ENCODE measurements at regions not wholly inside any gene's neighbourhood (a gene's known extent, or its start where the extent isn't known, plus 50 kb on each side); places are given as distances from the start of the nearest gene placed in this dataset.

DNA sequence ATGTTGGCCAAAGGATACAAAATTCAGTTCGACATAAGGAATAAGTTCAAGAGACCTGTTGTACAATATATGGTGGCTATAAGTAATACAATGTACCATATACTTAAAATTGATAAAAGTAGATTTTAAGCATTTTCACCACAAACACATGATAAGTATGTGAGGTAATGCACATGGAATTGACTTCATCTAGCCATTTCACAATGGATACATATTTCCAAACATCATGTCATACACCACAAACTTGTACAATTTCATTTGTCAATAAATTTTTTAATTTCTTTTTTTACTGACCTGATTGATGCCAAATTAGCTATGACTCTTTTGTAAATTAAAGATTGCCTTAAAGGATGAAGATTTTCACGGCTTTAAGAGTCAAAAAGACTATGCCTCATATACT is 103.1 kb upstream of the VCX2 start:
- DNase-seq: no peak
- no peaks in the 10 kb centered on the region for H3K36me3 ChIP-seq
- no peak overlapping the region for H3K27ac ChIP-seq
- H3K4me1 ChIP-seq: no peaks in the 10 kb centered on the region
- TF ChIP-seq, protein P1, sequence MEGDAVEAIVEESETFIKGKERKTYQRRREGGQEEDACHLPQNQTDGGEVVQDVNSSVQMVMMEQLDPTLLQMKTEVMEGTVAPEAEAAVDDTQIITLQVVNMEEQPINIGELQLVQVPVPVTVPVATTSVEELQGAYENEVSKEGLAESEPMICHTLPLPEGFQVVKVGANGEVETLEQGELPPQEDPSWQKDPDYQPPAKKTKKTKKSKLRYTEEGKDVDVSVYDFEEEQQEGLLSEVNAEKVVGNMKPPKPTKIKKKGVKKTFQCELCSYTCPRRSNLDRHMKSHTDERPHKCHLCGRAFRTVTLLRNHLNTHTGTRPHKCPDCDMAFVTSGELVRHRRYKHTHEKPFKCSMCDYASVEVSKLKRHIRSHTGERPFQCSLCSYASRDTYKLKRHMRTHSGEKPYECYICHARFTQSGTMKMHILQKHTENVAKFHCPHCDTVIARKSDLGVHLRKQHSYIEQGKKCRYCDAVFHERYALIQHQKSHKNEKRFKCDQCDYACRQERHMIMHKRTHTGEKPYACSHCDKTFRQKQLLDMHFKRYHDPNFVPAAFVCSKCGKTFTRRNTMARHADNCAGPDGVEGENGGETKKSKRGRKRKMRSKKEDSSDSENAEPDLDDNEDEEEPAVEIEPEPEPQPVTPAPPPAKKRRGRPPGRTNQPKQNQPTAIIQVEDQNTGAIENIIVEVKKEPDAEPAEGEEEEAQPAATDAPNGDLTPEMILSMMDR (IDR thresholded peaks at IDR 0.05): no peak
- TF ChIP-seq POLR2A (IDR thresholded peaks at IDR 0.05): no peak
- intact Hi-C loops (cut with DNase I; ENCODE audit: low total_unique reads): no loop called here
- H3K27me3 ChIP-seq: no peaks in the 10 kb centered on the region
- H3K9me3 ChIP-seq: no peaks in the 10 kb centered on the region
- no peak overlapping the region for H3K4me3 ChIP-seq

DNA sequence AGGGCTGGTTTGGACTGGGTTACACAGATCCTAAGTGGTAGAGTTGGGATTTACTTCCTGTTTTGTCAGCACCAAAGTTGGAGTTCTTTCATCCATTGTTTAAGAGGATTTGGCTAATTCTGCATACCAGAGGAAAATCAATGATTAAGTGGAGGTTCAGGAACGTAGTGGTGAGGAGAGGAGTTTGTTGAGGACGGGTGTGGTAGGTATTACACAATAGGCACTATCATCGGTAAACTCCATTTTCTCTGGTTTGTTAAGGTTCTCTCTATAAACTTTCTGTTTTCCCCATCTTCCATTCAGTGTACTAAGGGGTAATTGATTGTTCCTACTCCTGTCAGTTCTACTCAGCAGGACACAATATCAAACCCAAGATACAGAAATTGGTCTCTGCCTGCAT is 107.5 kb upstream of the VCX2 start:
- Histone ChIP-seq H3K9me3 (no peaks in the 10 kb centered on the region), H3K36me3 (no peaks in the 10 kb centered on the region), H3K4me3 (no peak overlapping the region), H3K27me3 (no peaks in the 10 kb centered on the region), H3K27ac (no peak overlapping the region), H3K4me1 (no peaks in the 10 kb centered on the region)
- TF ChIP-seq POLR2A (IDR thresholded peaks at IDR 0.05): no peak
- TF ChIP-seq, protein P1 (IDR thresholded peaks at IDR 0.05): no peak
- intact Hi-C loops (cut with DNase I; ENCODE audit: low total_unique reads): no loop called here
- DNase-seq: no peak

DNA sequence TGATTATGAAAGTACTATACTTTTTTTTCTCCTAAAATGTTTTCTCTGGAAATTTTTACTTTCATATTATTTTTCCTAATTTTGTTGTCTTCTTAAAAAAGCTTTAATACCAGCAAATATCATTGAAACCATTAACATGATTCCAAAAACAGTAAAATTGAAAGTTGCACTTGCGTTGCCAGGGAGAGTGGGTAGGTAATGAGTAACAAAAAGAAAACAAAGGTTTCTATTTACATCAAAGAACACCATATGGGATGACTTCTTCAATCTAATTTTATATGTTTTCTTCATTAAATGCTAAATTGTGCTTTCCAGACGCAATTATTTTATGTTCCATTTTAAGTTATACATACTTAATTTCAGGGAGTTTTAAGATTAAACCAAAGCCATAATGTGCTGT is 108.3 kb upstream of the VCX2 start:
- no peaks in the 10 kb centered on the region for H3K4me1 ChIP-seq
- intact Hi-C loops (cut with DNase I; ENCODE audit: low total_unique reads): no loop called here
- no peak overlapping the region for H3K27ac ChIP-seq
- no peaks in the 10 kb centered on the region for H3K9me3 ChIP-seq
- TF ChIP-seq, protein P1 (IDR thresholded peaks at IDR 0.05): no peak
- no peak for TF ChIP-seq POLR2A (IDR thresholded peaks at IDR 0.05)
- H3K4me3 ChIP-seq: no peak overlapping the region
- H3K27me3 ChIP-seq: no peaks in the 10 kb centered on the region
- DNase-seq: no peak
- no peaks in the 10 kb centered on the region for H3K36me3 ChIP-seq

DNA sequence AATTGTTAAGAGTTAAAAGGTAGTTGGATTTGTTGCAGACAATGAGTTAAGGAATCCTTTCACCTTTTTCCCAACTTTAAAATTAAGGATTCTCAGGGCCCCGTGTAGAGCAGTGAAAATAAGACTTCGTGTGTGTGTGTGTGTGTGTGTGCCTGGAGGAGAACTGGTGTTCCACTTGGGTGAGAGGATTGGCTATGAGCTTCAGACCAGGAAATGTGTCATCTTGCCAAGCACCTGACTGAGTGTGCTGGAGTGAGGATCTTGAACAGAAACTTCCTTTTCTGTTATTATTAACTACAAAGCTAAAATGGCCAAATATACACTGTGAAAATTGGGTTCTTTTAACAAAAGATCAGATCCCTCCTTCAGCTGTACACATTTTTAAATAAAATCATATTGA is 113.1 kb upstream of the VCX2 start:
- no peak for DNase-seq
- H3K27ac ChIP-seq: no peak overlapping the region
- intact Hi-C loops (cut with DNase I; ENCODE audit: low total_unique reads): no loop called here
- H3K27me3 ChIP-seq: no peaks in the 10 kb centered on the region
- no peaks in the 10 kb centered on the region for H3K4me1 ChIP-seq
- H3K4me3 ChIP-seq: no peak overlapping the region
- no peaks in the 10 kb centered on the region for H3K9me3 ChIP-seq
- H3K36me3 ChIP-seq: no peaks in the 10 kb centered on the region
- TF ChIP-seq POLR2A (IDR thresholded peaks at IDR 0.05): no peak
- TF ChIP-seq, protein P1 (IDR thresholded peaks at IDR 0.05): no peak

DNA sequence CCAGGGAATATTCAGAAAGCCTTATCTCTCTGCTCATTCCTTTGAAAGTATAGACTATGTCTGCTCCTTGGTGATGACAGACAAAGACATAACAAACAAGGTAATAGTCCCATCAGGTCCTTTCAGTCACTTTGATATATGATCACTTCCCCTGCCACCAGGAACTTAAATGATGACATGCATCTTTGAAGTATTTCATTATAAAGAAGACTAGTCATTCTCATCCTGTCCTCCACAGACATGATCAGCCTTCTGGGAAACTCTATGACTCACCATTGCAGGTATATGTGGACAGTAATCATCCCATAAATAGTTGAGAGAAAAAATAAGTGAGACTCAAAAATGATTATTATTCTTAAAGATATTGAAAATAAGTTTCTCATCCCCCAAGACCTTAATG is 117.5 kb upstream of the VCX2 start:
- intact Hi-C loops (cut with DNase I; ENCODE audit: low total_unique reads): no loop called here
- Histone ChIP-seq H3K9me3 (no peaks in the 10 kb centered on the region), H3K27me3 (no peaks in the 10 kb centered on the region), H3K4me3 (no peak overlapping the region), H3K4me1 (no peaks in the 10 kb centered on the region), H3K27ac (no peak overlapping the region), H3K36me3 (no peaks in the 10 kb centered on the region)
- no peak for DNase-seq
- TF ChIP-seq, protein P1 (IDR thresholded peaks at IDR 0.05): no peak
- no peak for TF ChIP-seq POLR2A (IDR thresholded peaks at IDR 0.05)
